ENCODE measurements at regions not wholly inside any gene's neighbourhood (a gene's known extent, or its start where the extent isn't known, plus 50 kb on each side); places are given as distances from the start of the nearest gene placed in this dataset.

DNA sequence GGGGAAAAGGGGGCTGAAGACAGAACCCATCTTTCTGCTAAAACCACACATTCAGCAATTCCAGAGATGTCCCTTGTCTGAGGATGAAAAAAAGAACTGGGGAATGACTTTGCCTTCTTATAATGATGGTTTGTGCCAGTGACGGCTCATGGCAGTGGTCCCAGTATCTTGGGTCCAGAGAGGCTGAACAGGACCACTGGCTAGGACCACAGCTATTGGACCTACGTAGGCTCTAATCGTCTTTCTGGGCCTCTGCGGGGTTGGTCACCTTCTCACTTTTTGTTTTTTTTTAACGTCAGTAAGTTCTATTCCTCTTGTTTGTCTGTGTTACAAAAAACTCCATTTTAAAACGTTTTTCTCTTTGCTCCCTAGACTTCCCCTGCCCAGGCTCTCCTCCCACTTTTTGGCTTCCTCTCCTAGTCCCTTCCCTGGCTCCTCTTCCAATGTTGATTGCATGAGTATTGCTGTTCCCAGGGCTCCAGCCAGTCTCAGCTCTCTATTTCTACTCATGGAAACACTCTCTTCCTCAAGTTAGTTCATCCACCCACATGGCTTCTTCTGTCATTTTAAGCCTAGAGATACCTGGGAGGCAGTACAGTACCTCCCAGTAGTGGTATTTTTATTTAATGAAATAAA lies 52.6 kb upstream of the STX18 start:
- TF ChIP-seq CTCF (IDR thresholded peaks at IDR 0.05) (no peak), POLR2A (IDR thresholded peaks at IDR 0.05) (no peak), EP300 (IDR thresholded peaks at IDR 0.05) (no peak)

Measured in ovary (tissue), 3 donors.